ENCODE measurements at regions not wholly inside any gene's neighbourhood (a gene's known extent, or its start where the extent isn't known, plus 50 kb on each side); places are given as distances from the start of the nearest gene placed in this dataset.

DNA sequence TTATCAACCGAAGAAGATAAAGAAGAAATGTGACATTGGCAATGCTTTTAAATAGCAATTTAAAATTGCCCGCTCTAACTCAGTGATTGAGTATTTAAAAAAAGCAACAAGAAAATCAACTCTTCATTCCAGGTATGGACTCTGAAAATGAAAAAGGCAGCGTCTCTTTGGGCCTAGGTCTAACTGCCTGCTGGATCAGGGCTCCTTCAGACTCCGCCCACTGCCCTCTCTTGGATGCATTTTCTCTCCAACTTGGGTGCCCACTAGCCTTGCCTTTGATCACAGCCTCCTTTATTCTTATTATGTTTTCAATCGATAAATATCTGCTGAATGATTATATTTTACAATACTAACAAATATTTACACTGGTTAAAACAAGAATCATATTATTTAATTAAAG is 268.9 kb downstream of the MRPL39 start:
- no peak overlapping the region for H2AFZ ChIP-seq (replicated peaks; ENCODE audit: low read length, poor library complexity)
- H2BK5ac ChIP-seq (ENCODE audit: low read depth, low read length, poor library complexity, severe bottlenecking) = no peak overlapping the region
- dilution Hi-C loops (cut with HindIII; ENCODE audit: low sequenced_read_pairs, unreplicated experiment) = no loop called here
- H3K14ac ChIP-seq (replicated peaks; ENCODE audit: low read depth, low read length) = no peak overlapping the region
- H3K4me1 ChIP-seq (ENCODE audit: control insufficient read depth, insufficient read depth, low read length) = no peaks in the 10 kb centered on the region
- no peaks in the 10 kb centered on the region for H3K79me1 ChIP-seq (ENCODE audit: low read depth in 1 of 2, low read length in 2 of 2)
- no peak overlapping the region for H3K4me2 ChIP-seq (ENCODE audit: low read depth, low read length)
- intact Hi-C loops (cut with micrococcal nuclease) = loop anchor here (10.0 kb wide), 1 partner anchor 1224 kb away; no protein-coding TSS in a partner anchor
- no peak overlapping the region for H4K5ac ChIP-seq (ENCODE audit: low read depth, low read length)
- no peak overlapping the region for H3K18ac ChIP-seq (ENCODE audit: low read depth, low read length)
- DNase-seq (no peak), ATAC-seq (ENCODE audit: low read depth) (no peak)
- BruUV-seq (replicated peaks) = no TSS peak
- H3K56ac ChIP-seq (ENCODE audit: extremely low read depth, insufficient read depth, low read length) = no peak overlapping the region
- no peak overlapping the region for H4K91ac ChIP-seq (ENCODE audit: insufficient read depth, low read depth, low read length)
- no CpG with 5 or more reads among the region's 5 CpGs for WGBS, 2 experiments (ENCODE audit: extremely low coverage in 2 of 2, insufficient read length in 1 of 2)
- no peak overlapping the region for H2AK5ac ChIP-seq (ENCODE audit: low read depth, low read length)
- H3K9ac ChIP-seq (ENCODE audit: low read depth, low read length) = no peak overlapping the region
- no peak overlapping the region for H2BK120ac ChIP-seq (ENCODE audit: low read depth, low read length)
- no peak overlapping the region; the same call in 1 of the 2 replicates for H2BK20ac ChIP-seq (ENCODE audit: low read depth, low read length)
- in situ Hi-C loops (cut with MboI; ENCODE audit: low sequenced_read_pairs) = no loop called here
- no peak overlapping the region for H4K8ac ChIP-seq (ENCODE audit: low read depth in 2 of 2, low read length in 2 of 2)
- H3K4me3 ChIP-seq (ENCODE audit: insufficient read depth, low read depth, low read length) = no peak overlapping the region
- H3K9me3 ChIP-seq (ENCODE audit: control insufficient read depth, insufficient read depth, low read length) = no peaks in the 10 kb centered on the region
- H3K23ac ChIP-seq (ENCODE audit: low read depth, low read length) = no peak overlapping the region
- no peaks in the 10 kb centered on the region for H4K20me1 ChIP-seq (ENCODE audit: insufficient read depth, low read length)
- no peaks in the 10 kb centered on the region for H3K9me1 ChIP-seq (ENCODE audit: insufficient read depth, low read length)
- ChIA-PET CTCF (no interaction called here), POLR2A (ENCODE audit: unreplicated experiment) (no interaction called here)
- H3K36me3 ChIP-seq (ENCODE audit: control insufficient read depth, insufficient read depth, low read length) = no peaks in the 10 kb centered on the region
- no peak overlapping the region for H2AK9ac ChIP-seq (replicated peaks; ENCODE audit: low read depth, low read length, poor library complexity)
- no peak overlapping the region for H3K27ac ChIP-seq (ENCODE audit: insufficient read depth, low read length)
- H2BK15ac ChIP-seq (ENCODE audit: low read depth, low read length) = no peak overlapping the region
- H3K4ac ChIP-seq (ENCODE audit: low read depth, low read length) = no peak overlapping the region
- no peak for TF ChIP-seq MAFK (IDR thresholded peaks at IDR 0.05; ENCODE audit: low read depth, low read length)
- no peak for TF ChIP-seq BHLHE40 (IDR thresholded peaks at IDR 0.05; ENCODE audit: low read depth, low read length)
- TF ChIP-seq, protein P1, sequence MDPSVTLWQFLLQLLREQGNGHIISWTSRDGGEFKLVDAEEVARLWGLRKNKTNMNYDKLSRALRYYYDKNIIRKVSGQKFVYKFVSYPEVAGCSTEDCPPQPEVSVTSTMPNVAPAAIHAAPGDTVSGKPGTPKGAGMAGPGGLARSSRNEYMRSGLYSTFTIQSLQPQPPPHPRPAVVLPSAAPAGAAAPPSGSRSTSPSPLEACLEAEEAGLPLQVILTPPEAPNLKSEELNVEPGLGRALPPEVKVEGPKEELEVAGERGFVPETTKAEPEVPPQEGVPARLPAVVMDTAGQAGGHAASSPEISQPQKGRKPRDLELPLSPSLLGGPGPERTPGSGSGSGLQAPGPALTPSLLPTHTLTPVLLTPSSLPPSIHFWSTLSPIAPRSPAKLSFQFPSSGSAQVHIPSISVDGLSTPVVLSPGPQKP (IDR thresholded peaks at IDR 0.05; ENCODE audit: borderline replicate concordance, low read depth, low read length) = no peak
- no peaks in the 10 kb centered on the region for H3K27me3 ChIP-seq (ENCODE audit: control insufficient read depth, insufficient read depth, low read length)

Data from IMR-90 (cell line).